HL-60 (cell line): ENCODE measurements at regions not wholly inside any gene's neighbourhood (a gene's known extent, or its start where the extent isn't known, plus 50 kb on each side); places are given as distances from the start of the nearest gene placed in this dataset.

Experiments used
- DNase-seq, 2 experiments: peaks; one replicate each; pipeline ENCODE4 v3.0.0-alpha.2; 2010 to 2020; ENCODE audit warnings: low read depth in 1 of 2, low spot score in 1 of 2
- H3K27ac ChIP-seq: fragments of 250-450 bp; sonication (Bioruptor Pico); replicated peaks from 2 replicates; pipeline ENCODE4 v1.5.1; 2020; ENCODE audit warnings: mild to moderate bottlenecking, moderate library complexity
- H3K27me3 ChIP-seq: fragments of 250-450 bp; sonication (Bioruptor Pico); 2 replicates; pipeline ENCODE4 v1.5.1; 2021; ENCODE audit warnings: mild to moderate bottlenecking, moderate library complexity; ENCODE audit not compliant: insufficient read depth, poor library complexity, severe bottlenecking
- H3K4me3 ChIP-seq: replicated peaks from 2 replicates; pipeline ENCODE4 v1.5.1; 2011; ENCODE audit warnings: mild to moderate bottlenecking, control low read depth, low read length; ENCODE audit not compliant: insufficient read depth
- GABPA ChIP-seq: IDR thresholded peaks from 2 replicates; pipeline ENCODE4 v1.6.1; 2012; ENCODE audit warnings: low read depth
- POLR2AphosphoS5 ChIP-seq: IDR thresholded peaks from 2 replicates; pipeline ENCODE4 v1.6.1; 2012; ENCODE audit warnings: low read depth
- SPI1 ChIP-seq: IDR thresholded peaks from 2 replicates; pipeline ENCODE4 v1.6.1; 2012; ENCODE audit warnings: low read depth, mild to moderate bottlenecking, borderline replicate concordance
- TF ChIP-seq, protein P1 (sequence below): IDR thresholded peaks from one replicate; pipeline ENCODE4 v1.5.1; 2011; ENCODE audit warnings: low read length, control low read depth, inconsistent platforms; ENCODE audit not compliant: insufficient read depth
- TF ChIP-seq, protein P2 (sequence below): IDR thresholded peaks from 2 replicates; pipeline ENCODE4 v1.6.1; 2012; ENCODE audit warnings: low read depth; ENCODE audit not compliant: insufficient replicate concordance

DNA sequence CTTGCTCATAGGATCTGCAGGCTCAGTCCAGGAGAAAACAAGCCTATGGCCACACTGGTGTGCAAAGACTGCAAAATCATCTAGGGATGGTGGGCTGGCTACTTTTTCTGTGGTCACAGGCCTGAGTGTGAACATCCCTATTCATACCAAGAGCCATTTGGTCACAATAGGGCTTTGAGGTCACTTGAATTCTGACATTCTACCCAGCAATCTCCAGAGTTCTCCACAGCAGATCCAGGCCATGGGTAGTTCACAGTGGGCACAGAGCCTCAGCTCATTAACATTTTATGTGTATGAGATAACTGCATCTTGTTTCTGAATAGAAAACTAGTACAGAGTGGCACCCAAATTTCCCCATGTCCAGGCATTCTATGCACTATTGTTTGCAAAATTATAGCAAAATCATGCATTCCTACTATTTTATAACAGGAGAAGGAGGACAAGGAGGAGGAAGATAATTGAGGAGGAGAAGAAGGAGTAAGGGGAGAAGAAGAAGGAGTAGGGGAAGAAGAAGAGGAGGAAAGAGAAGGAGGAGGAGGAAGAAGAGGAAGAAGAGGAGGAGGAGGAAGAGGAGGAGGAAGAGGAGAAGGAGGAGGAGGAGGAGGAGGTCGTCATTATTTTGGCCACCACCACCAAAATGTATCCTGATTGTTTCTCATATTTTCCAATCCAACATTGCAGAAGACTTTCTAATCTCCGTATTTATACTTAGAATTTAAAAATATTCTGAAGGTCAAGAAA is 129.0 kb downstream of the SEMA6D start:
- Histone ChIP-seq H3K4me3 (no peak overlapping the region), H3K27me3 (no peaks in the 10 kb centered on the region), H3K27ac (no peak overlapping the region)
- DNase-seq, result no peak
- TF ChIP-seq GABPA, result no peak
- TF ChIP-seq, protein P1, sequence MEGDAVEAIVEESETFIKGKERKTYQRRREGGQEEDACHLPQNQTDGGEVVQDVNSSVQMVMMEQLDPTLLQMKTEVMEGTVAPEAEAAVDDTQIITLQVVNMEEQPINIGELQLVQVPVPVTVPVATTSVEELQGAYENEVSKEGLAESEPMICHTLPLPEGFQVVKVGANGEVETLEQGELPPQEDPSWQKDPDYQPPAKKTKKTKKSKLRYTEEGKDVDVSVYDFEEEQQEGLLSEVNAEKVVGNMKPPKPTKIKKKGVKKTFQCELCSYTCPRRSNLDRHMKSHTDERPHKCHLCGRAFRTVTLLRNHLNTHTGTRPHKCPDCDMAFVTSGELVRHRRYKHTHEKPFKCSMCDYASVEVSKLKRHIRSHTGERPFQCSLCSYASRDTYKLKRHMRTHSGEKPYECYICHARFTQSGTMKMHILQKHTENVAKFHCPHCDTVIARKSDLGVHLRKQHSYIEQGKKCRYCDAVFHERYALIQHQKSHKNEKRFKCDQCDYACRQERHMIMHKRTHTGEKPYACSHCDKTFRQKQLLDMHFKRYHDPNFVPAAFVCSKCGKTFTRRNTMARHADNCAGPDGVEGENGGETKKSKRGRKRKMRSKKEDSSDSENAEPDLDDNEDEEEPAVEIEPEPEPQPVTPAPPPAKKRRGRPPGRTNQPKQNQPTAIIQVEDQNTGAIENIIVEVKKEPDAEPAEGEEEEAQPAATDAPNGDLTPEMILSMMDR, result no peak
- no peak for TF ChIP-seq POLR2AphosphoS5
- no peak for TF ChIP-seq SPI1
- TF ChIP-seq, protein P2, sequence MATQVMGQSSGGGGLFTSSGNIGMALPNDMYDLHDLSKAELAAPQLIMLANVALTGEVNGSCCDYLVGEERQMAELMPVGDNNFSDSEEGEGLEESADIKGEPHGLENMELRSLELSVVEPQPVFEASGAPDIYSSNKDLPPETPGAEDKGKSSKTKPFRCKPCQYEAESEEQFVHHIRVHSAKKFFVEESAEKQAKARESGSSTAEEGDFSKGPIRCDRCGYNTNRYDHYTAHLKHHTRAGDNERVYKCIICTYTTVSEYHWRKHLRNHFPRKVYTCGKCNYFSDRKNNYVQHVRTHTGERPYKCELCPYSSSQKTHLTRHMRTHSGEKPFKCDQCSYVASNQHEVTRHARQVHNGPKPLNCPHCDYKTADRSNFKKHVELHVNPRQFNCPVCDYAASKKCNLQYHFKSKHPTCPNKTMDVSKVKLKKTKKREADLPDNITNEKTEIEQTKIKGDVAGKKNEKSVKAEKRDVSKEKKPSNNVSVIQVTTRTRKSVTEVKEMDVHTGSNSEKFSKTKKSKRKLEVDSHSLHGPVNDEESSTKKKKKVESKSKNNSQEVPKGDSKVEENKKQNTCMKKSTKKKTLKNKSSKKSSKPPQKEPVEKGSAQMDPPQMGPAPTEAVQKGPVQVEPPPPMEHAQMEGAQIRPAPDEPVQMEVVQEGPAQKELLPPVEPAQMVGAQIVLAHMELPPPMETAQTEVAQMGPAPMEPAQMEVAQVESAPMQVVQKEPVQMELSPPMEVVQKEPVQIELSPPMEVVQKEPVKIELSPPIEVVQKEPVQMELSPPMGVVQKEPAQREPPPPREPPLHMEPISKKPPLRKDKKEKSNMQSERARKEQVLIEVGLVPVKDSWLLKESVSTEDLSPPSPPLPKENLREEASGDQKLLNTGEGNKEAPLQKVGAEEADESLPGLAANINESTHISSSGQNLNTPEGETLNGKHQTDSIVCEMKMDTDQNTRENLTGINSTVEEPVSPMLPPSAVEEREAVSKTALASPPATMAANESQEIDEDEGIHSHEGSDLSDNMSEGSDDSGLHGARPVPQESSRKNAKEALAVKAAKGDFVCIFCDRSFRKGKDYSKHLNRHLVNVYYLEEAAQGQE, result no peak

DNA sequence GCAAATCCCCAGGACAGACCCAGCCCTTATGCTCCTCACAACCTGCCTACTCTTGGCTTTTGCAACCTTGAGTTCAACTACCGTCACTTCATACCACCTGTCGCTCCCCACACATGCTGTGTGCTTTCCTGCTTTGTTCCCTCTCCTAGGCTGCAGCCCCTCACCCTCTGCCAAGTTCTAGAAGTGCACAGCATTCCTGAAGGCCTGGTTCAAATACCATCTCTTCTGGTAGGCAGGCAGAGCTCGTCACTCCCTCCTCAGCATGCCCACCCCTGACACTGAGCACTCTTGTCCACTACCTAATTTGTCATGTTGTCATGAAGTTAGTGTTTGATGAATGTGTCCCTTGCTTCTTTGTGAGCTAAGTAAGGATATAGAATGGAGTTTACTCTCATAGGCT is 129.6 kb downstream of the SEMA6D start:
- H3K27ac ChIP-seq, result no peak overlapping the region
- no peaks in the 10 kb centered on the region for H3K27me3 ChIP-seq
- TF ChIP-seq POLR2AphosphoS5, result no peak
- TF ChIP-seq, protein P2, result no peak
- no peak for TF ChIP-seq GABPA
- DNase-seq, result no peak
- no peak overlapping the region for H3K4me3 ChIP-seq

DNA sequence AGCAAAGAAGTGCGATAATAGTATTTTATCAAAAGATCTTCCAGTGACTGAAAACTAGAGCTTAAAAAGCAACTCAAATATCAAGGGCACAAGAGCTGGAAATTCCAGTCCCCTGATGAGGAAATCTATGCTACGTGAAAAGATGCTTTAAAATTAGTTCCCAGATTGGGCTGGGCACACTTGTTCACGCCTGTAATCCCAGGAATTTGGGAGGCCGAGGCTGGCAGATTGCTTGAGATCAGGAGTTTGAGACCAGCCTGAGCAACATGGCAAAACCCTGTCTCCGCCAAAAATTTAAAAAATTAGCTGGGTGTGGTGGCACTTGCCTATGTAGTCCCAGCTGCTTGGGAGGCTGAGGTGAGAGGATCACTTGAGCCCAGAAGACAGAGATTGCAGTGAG is 138.8 kb downstream of the SEMA6D start:
- Histone ChIP-seq H3K27ac (no peak overlapping the region), H3K27me3 (no peaks in the 10 kb centered on the region), H3K4me3 (no peak overlapping the region)
- no peak for DNase-seq
- TF ChIP-seq SPI1 (no peak), GABPA (no peak), POLR2AphosphoS5 (no peak)
- TF ChIP-seq, protein P2, result no peak
- TF ChIP-seq, protein P1, result no peak
